Hepatocyte (in vitro differentiated cells): ENCODE measurements at regions not wholly inside any gene's neighbourhood (a gene's known extent, or its start where the extent isn't known, plus 50 kb on each side); places are given as distances from the start of the nearest gene placed in this dataset.

Source experiments
- CTCF ChIP-seq: fragments of 200-600 bp; sonication (generic); IDR thresholded peaks from 2 replicates; pipeline ENCODE4 v1.5.1; 2016; ENCODE audit warnings: antibody characterized with exemption, mild to moderate bottlenecking; ENCODE audit not compliant: poor library complexity
- EZH2 ChIP-seq: fragments of 200-600 bp; sonication (generic); IDR thresholded peaks from 2 replicates; pipeline ENCODE4 v1.6.1; 2016; ENCODE audit warnings: antibody characterized with exemption, mild to moderate bottlenecking, borderline replicate concordance

GRCh38 chr3:124263168-124263567 is 271.2 kb upstream of the ROPN1 start:
- TF ChIP-seq CTCF = no peak
- TF ChIP-seq EZH2 = no peak
